HS-27A (cell line): ENCODE measurements at regions not wholly inside any gene's neighbourhood (a gene's known extent, or its start where the extent isn't known, plus 50 kb on each side); places are given as distances from the start of the nearest gene placed in this dataset.

Experiments
- DNase-seq: peaks from one replicate; pipeline ENCODE4 v3.0.0-alpha.2; 2012; ENCODE audit warnings: low read depth, missing footprints

- DNase-seq, result no peak
These were observed 77.7 kb upstream of the LRRC55 start for GRCh38 chr11:57103899-57104605.

- no peak for DNase-seq
These were observed 72.4 kb upstream of the LRRC55 start for GRCh38 chr11:57109331-57109730.

- no peak for DNase-seq
These were observed 70.1 kb upstream of the LRRC55 start for GRCh38 chr11:57111619-57112018.

GRCh38 chr11:57116654-57117053, 65.1 kb upstream of the LRRC55 start:
- DNase-seq, result peak; percentile 52

GRCh38 chr11:57120192-57120965, 61.4 kb upstream of the LRRC55 start:
- DNase-seq, result no peak

- DNase-seq, result no peak
These were observed 59.8 kb upstream of the LRRC55 start for GRCh38 chr11:57121996-57122395.

- DNase-seq, result no peak
These were observed 58.2 kb upstream of the LRRC55 start for GRCh38 chr11:57123590-57123989.

GRCh38 chr11:57124505-57124904, 57.2 kb upstream of the LRRC55 start:
- DNase-seq, result no peak

GRCh38 chr11:57124917-57125316, 56.8 kb upstream of the LRRC55 start:
- no peak for DNase-seq

- DNase-seq, result no peak
These were observed 54.9 kb upstream of the LRRC55 start for GRCh38 chr11:57126766-57127400.

- DNase-seq, result no peak
These were observed 50.5 kb upstream of the LRRC55 start for GRCh38 chr11:57131080-57131790.
